K562 (cell line): ENCODE measurements at regions not wholly inside any gene's neighbourhood (a gene's known extent, or its start where the extent isn't known, plus 50 kb on each side); places are given as distances from the start of the nearest gene placed in this dataset.

Experiments
- HCFC1 ChIP-seq: IDR thresholded peaks from 2 replicates; pipeline ENCODE4 v1.6.1; 2012; ENCODE audit warnings: low read depth, low read length, improper control_type of control experiment
- MEF2D ChIP-seq: conservative IDR thresholded peaks from 2 replicates; pipeline ENCODE4 v1.6.1; 2016; ENCODE audit warnings: low read depth, missing genetic modification characterization, missing compliant biosample characterization
- PCBP1 ChIP-seq: fragments of 200-400 bp; formaldehyde crosslinking; IDR thresholded peaks from 2 replicates; pipeline ENCODE4 v1.6.1; 2018; ENCODE audit warnings: mild to moderate bottlenecking, low read depth, low read length; ENCODE audit not compliant: poor library complexity, severe bottlenecking
- ZFPM2 ChIP-seq: fragments of 250-450 bp; sonication (Bioruptor Pico); IDR thresholded peaks from 2 replicates; pipeline ENCODE4 v1.5.1; 2022; ENCODE audit warnings: mild to moderate bottlenecking

GRCh38 chr6:11356404-11357155 is 124.1 kb upstream of the NEDD9 start:
- no peak for TF ChIP-seq MEF2D (tag)
- no peak for TF ChIP-seq PCBP1
- TF ChIP-seq HCFC1: no peak
- TF ChIP-seq ZFPM2 (CRISPR knock-in tag): no peak
